GM12873 (cell line): ENCODE measurements at regions not wholly inside any gene's neighbourhood (a gene's known extent, or its start where the extent isn't known, plus 50 kb on each side); places are given as distances from the start of the nearest gene placed in this dataset.

Experiments
- CTCF ChIP-seq: IDR thresholded peaks from 2 replicates; pipeline ENCODE4 v1.5.1; 2012; ENCODE audit warnings: low read depth, mild to moderate bottlenecking, moderate library complexity, low read length, control low read depth; ENCODE audit not compliant: insufficient read depth; ENCODE audit errors: missing control alignments

- no peak for TF ChIP-seq CTCF
These were observed 134.4 kb downstream of the C16orf95 start for GRCh38 chr16:87182759-87183158.

DNA sequence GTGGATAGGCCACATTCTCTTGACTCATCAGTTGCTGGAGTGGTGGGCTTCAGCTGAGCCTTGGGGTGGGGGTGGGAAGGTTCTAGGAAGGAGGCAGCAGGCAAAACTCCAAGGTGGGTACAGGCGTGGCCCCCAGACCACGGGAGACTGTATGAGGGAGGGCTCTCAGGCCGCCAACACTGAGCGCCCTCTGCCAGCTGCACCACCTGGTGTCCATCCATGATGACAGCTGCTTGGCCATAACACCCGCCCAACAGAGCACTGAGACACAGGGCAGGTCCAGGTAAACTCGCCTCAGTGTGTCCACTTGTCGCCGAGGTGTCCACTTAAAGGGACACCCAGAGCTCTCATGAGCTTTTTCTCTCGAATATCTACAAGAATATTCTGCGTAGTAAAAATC lies 133.5 kb downstream of the C16orf95 start:
- TF ChIP-seq CTCF = no peak

- TF ChIP-seq CTCF = no peak
These were observed 131.9 kb downstream of the C16orf95 start for GRCh38 chr16:87185308-87185707.

- no peak for TF ChIP-seq CTCF
These were observed 131.2 kb downstream of the C16orf95 start for GRCh38 chr16:87185983-87186382.

DNA sequence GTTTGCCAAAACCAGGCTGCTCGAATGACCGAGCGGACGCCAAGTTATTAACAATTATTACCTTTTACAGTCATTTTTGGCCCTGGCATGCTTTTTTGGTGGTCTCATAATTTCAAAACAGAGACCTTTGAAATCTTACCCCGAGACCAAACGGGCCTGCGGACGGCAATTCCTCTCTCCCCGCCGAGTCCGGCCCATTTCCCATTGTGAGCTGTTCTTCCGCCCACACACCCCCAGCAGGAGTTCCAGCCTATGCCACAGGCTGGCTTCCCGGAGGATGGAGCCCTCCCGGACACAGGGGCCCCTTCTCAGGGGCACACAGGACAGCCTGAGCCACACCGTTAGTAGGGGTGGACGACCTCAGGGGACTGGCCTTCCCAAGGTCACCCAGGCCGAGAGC lies 130.7 kb downstream of the C16orf95 start:
- no peak for TF ChIP-seq CTCF

GRCh38 chr16:87186876-87187533 lies 130.2 kb downstream of the C16orf95 start:
- TF ChIP-seq CTCF = no peak

GRCh38 chr16:87188104-87188503 lies 129.1 kb downstream of the C16orf95 start:
- no peak for TF ChIP-seq CTCF

DNA sequence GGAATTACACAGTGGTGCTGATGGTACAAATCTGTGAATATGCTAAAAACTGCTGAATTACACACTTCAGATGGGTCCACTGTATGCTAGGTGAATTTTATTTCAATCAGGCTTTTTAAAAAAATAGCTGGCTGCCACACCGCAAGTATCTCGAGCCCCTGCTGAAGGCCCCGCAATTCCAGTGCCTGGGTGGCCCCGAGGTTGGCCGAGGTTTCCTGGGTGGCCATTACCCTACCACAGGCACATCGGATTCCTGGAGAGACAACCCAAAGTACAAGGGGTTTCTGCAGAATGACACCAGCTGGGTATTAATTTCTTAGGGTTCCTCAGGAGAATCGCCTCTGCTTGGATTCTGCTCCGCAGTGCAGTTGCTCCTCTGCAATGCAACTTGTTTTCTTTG lies 127.8 kb downstream of the C16orf95 start:
- no peak for TF ChIP-seq CTCF
